SK-N-SH treated with all-trans-retinoic acid at 6 μM for 48 hours (cell line): ENCODE measurements at regions not wholly inside any gene's neighbourhood (a gene's known extent, or its start where the extent isn't known, plus 50 kb on each side); places are given as distances from the start of the nearest gene placed in this dataset.

ENCODE experiments used
- ARNTL ChIP-seq: fragments of 450-650 bp; formaldehyde crosslinking; IDR thresholded peaks from 2 replicates; pipeline ENCODE4 v1.5.0; 2020; ENCODE audit warnings: low read depth, mild to moderate bottlenecking, moderate library complexity, borderline replicate concordance
- PATZ1 ChIP-seq: fragments of 250-450 bp; sonication (Bioruptor Pico); IDR thresholded peaks from 2 replicates; pipeline ENCODE4 v1.8.0; 2020; ENCODE audit warnings: mild to moderate bottlenecking, moderate library complexity, borderline replicate concordance
- RARB ChIP-seq: fragments of 250-450 bp; sonication (Bioruptor Pico); IDR thresholded peaks from 2 replicates; pipeline ENCODE4 v1.8.0; 2021; ENCODE audit warnings: mild to moderate bottlenecking, moderate library complexity
- TSHZ2 ChIP-seq: fragments of 250-450 bp; sonication (Bioruptor Pico); IDR thresholded peaks from 2 replicates; pipeline ENCODE4 v1.5.0; 2020; ENCODE audit warnings: mild to moderate bottlenecking, moderate library complexity
- ZC3H10 ChIP-seq: fragments of 250-450 bp; sonication (Bioruptor Pico); IDR thresholded peaks from 2 replicates; pipeline ENCODE4 v1.5.1; 2021; ENCODE audit warnings: mild to moderate bottlenecking, moderate library complexity
- ZFP3 ChIP-seq: fragments of 250-450 bp; sonication (Bioruptor Pico); IDR thresholded peaks from 2 replicates; pipeline ENCODE4 v1.5.0; 2020; ENCODE audit warnings: mild to moderate bottlenecking, moderate library complexity
- ZNF70 ChIP-seq: fragments of 450-650 bp; formaldehyde crosslinking; IDR thresholded peaks from 2 replicates; pipeline ENCODE4 v1.5.0; 2020; ENCODE audit warnings: mild to moderate bottlenecking, moderate library complexity

GRCh38 chr17:79279320-79279719, 204.7 kb downstream of the ENGASE start:
- no peak for TF ChIP-seq RARB (CRISPR knock-in tag)
- no peak for TF ChIP-seq ARNTL (CRISPR knock-in tag)
- TF ChIP-seq TSHZ2 (CRISPR knock-in tag): no peak
- TF ChIP-seq ZFP3 (CRISPR knock-in tag): no peak
- no peak for TF ChIP-seq ZC3H10 (CRISPR knock-in tag)
- no peak for TF ChIP-seq PATZ1 (CRISPR knock-in tag)
- TF ChIP-seq ZNF70 (CRISPR knock-in tag): no peak
